ENCODE measurements at regions not wholly inside any gene's neighbourhood (a gene's known extent, or its start where the extent isn't known, plus 50 kb on each side); places are given as distances from the start of the nearest gene placed in this dataset.

- TF ChIP-seq POLR2A (IDR thresholded peaks at IDR 0.05) (no peak), CTCF (IDR thresholded peaks at IDR 0.05) (no peak)
Observed at GRCh38 chr2:64840426-64840881, 148.7 kb upstream of the SLC1A4 start.

Measured in sigmoid colon (tissue), 3 donors.